ENCODE measurements at regions not wholly inside any gene's neighbourhood (a gene's known extent, or its start where the extent isn't known, plus 50 kb on each side); places are given as distances from the start of the nearest gene placed in this dataset.
"Not testable (repeated sequence)": the region's sequence is repeated elsewhere in the genome, so short reads cannot be mapped to it uniquely, and the experiment has no call there.

- not testable (repeated sequence) for FAIRE-seq
Measured at GRCh38 chr16:29232160-29232705, 174.3 kb downstream of the NPIPB11 start.

GRCh38 chr16:29231244-29231643, 175.3 kb downstream of the NPIPB11 start:
- FAIRE-seq, result no peak

DNA sequence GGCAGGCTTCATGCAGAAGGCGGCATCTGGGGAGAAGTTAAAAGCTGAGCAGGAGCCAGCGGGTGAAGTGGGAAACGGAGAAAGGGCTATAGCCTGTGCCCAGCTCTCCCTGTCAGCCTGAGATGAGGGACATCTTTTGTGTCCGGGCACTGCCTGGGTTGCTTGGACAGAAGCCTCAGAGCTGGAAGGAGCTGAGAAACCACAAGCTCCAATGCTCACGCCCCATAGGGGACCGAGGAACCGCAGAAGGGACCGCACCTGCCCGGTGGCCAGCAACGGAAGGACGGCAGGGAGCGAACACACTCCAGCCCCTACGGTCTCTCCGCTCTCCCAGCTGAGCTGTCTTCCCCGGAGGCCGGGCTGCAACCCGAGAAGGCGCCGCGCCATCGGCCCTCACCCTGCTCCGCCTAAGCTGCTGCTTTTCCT, 175.8 kb downstream of the NPIPB11 start:
- no peak for FAIRE-seq

DNA sequence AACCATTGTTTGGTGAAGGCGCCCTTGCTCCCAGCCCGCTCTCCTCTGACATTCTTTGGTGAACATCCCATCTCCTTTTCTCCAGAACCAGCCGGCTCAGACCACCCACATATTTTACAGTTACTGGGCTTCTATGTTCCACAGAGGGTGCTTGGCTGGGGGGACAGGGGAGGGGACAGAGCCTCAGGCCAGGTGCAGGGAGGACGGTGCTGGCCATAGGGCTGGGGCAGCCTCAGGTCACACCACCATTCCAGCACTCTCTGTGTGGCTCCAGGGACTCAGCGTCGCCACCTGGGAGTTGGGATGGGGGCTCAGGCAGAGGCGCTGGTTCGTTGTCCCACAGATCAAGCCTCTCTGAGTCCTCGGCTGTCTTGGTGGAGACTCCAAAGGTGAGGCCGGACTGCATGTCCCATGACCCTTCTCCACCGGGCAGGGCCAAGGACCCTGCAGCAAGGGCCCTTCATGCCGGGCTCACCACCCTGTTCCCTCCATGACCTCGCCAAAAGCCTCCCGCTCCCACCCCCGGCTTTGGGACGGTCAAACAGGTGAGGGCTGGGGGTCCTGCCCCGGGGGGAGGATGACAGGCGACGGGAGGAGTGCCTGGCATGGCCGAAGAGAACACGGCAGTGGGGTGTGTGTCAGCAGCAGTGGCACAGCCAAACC, 176.4 kb downstream of the NPIPB11 start:
- not testable (repeated sequence) for FAIRE-seq

GRCh38 chr16:29229616-29230005, 176.9 kb downstream of the NPIPB11 start:
- FAIRE-seq, result not testable (repeated sequence)

GRCh38 chr16:29228664-29229611, 177.6 kb downstream of the NPIPB11 start:
- FAIRE-seq, result not testable (repeated sequence)

- not testable (repeated sequence) for FAIRE-seq
Measured at GRCh38 chr16:29227751-29228663, 178.5 kb downstream of the NPIPB11 start.

- FAIRE-seq, result no peak
Measured at GRCh38 chr16:29226782-29227181, 179.7 kb downstream of the NPIPB11 start.

- FAIRE-seq, result not testable (repeated sequence)
Measured at GRCh38 chr16:29224675-29225074, 181.8 kb downstream of the NPIPB11 start.

DNA sequence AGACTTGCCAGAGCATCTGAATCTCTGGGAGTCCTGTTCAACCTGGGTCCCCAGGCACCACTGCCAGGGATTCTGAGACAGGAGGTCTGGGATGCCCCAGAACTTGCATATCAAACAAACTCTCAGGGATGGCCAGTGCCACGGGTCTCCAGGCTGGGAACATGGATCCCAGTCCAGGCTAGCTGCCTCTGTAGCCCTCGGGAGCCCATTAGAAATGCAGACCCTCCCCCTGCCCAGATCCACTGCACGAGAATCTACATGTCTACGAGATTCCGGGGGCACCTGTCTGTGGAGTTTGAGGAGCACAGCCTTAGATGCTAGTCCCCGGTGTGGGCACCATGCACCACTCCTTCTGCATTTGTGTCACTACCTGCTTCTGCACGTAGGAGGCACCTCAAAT, 183.9 kb downstream of the NPIPB11 start:
- FAIRE-seq, result not testable (repeated sequence)

- FAIRE-seq, result not testable (repeated sequence)
Measured at GRCh38 chr16:29222008-29222407, 184.5 kb downstream of the NPIPB11 start.

- not testable (repeated sequence) for FAIRE-seq
Measured at GRCh38 chr16:29221281-29221955, 185.1 kb downstream of the NPIPB11 start.

GRCh38 chr16:29220647-29221191, 185.8 kb downstream of the NPIPB11 start:
- FAIRE-seq, result not testable (repeated sequence)

DNA sequence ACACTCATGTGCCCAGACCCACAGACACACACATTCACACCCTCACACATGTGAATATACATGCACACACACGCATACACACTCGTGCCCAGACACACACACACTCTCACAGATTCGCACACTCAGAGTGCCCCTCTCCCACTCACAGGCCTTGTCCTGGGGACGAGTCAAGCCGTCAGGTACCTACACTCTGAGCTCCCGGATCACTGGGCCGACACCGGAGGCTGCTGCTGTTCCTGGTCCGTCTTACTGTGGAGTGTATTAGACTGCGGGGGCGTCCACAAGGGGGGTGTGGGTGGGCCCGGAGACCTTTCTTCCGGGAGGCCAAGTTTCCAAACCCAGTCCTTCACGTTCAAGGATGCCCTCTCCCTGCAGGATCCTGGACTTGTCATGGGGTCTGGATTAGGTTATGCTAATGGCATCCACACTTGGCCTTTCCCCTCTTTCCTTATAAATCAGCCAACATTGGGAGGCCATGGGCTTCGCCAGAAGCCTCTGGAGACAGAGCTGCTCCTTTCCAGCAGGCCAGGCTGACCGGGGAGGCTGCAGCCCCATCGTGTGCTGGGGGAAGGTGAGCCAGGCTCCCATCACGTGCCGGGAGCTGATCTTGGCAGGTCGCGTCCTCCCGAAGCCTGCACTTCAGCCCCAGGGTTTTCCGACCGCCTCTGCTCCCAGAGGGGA, 186.4 kb downstream of the NPIPB11 start:
- FAIRE-seq, result not testable (repeated sequence)

DNA sequence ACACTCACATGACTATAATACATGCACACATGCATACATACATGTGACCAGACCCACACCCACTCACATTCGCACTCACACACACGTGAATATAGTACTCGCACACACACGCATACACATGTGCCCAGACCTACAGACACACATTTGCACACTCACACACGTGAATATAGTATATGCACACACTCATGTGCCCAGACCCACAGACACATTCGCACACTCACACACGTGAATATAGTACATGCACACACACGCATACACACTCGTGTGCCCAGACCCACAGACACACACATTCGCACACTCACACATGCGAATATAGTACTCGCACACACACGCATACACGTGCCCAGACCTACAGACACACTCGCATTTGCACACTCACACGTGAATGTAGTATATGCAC, 186.9 kb downstream of the NPIPB11 start:
- FAIRE-seq, result not testable (repeated sequence)

DNA sequence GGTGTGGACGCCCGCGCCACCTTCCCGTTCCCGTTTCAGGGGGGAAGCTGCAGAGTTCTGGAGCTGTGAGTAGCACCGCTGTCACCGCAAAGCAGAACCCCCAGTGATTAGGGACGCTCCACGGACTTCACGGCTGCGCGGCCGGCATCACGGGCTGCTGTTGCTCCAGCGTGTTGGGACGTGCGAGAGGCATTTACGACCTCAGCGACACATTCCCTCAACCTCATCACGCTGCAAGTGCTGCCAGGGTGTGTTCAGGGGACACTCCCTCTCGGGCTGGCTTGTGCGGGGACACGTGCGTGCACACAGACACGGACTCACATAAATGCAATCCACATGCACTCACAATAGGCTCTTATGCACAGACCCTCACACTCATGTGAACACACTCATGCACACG, 187.9 kb downstream of the NPIPB11 start:
- FAIRE-seq, result not testable (repeated sequence)

GRCh38 chr16:29218171-29218570, 188.3 kb downstream of the NPIPB11 start:
- not testable (repeated sequence) for FAIRE-seq

GRCh38 chr16:29217752-29218126, 188.8 kb downstream of the NPIPB11 start:
- FAIRE-seq, result not testable (repeated sequence)

DNA sequence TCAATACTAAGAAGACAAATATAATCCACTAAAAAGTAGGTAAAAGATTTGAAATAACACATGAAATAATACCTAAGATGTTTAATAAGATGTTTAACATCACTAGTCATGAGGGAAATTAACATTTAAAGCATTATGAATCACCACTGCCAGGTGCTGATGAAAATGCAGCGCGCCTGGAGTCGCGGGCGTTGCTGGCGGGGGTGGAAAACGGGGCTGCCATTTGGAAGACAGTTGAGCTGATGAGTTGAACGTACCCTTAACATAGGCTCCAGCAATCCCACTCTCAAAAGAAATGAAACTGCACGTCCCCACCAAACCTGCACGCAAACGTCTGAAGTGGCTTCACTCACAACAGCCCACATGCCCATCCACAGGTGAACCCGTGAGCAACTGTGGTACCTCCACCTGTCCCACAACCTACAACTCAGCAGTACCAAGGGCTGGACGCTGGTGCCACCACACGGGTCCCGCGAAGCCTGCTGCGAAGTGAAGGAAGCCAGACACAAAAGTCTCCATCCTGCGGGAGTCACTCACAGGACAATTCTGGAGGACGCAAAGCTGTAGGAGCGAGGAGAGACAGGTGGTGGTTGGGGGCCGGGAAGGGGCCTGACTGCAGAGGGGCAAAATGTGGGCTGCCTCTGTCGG, 189.3 kb downstream of the NPIPB11 start:
- FAIRE-seq, result not testable (repeated sequence)

- not testable (repeated sequence) for FAIRE-seq
Measured at GRCh38 chr16:29213770-29214169, 192.7 kb downstream of the NPIPB11 start.

Measured in colon (tissue), 2 donors.